Dedifferentiated amniotic fluid mesenchymal stem cell (primary cell): ENCODE measurements at regions not wholly inside any gene's neighbourhood (a gene's known extent, or its start where the extent isn't known, plus 50 kb on each side); places are given as distances from the start of the nearest gene placed in this dataset.

Source experiments
- DNase-seq: peaks from one replicate; pipeline ENCODE4 v3.0.0-alpha.2; 2016; ENCODE audit errors: extremely low spot score

DNA sequence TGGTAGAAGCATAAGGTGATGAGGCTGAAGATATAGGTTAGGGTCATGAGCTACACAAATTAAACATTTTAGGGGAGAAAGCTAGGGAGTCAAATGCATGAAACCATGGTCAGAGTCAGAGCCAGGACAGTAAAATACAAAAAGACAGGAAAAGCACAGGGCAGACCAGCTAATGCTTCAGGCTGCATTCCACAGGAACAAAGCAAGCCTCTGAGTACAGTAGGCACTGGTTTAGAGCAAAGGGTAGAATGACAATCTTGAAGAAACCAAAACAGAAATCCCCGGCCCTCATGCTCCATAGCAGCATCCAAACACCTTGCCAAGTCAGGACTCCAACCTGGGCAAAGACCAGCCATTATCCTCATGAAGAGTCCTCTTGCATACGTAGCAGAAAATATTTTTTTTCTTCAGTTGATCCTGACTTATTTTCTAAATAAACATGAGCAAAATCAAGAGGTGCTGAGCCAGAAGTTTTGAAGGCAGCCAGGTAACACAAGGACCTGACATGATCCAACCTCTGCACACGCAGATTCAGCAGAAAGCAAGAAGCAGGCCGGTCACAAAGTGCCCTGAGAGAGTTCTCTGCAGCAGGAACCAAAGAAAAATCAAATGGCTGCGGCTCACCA, 273.1 kb downstream of the TTLL7 start:
- DNase-seq = no peak

- no peak for DNase-seq
These were observed 280.6 kb downstream of the TTLL7 start for GRCh38 chr1:83718338-83718737.

DNA sequence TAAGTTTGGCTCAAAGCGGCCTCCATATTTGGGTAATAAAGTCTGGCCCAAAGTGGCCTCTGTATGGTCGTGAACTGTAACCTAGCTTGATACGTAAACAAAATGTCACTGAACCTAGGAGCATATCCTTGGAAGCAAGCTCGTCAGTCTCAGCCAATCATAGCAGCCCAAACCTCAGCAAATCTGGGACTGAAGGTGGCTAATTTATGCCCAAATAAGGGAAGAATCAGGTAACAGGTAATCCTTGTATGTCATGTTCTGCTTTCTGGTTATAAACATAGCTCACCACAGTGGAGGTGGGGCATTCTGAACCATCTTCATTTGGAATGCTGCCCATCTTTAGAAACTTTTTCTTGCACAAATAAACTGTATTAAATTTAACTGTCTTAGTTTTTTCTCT, 281.1 kb downstream of the TTLL7 start:
- DNase-seq = no peak

GRCh38 chr1:83716641-83717040, 282.3 kb downstream of the TTLL7 start:
- no peak for DNase-seq

DNA sequence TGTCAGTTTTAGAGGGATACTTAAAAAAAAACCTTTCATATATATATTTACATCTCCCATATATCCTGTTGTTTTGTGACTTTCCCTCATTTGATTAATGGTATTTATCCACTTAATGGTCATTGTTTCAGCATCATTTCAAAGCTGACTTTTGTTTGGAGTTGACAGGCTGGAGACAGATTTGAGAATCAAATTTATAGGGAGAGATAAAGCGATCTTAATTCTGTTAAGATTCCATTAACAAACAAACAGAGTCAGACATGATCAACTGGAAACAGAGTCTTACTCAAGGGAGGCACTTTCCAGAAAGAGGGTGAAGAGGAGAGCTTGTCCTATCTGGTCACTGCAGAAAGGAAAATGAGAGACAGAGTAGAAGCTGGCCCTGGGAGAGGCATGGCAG, 283.4 kb downstream of the TTLL7 start:
- no peak for DNase-seq

- no peak for DNase-seq
These were observed 289.3 kb downstream of the TTLL7 start for GRCh38 chr1:83709662-83710061.

- no peak for DNase-seq
These were observed 292.5 kb downstream of the TTLL7 start for GRCh38 chr1:83706354-83706938.

DNA sequence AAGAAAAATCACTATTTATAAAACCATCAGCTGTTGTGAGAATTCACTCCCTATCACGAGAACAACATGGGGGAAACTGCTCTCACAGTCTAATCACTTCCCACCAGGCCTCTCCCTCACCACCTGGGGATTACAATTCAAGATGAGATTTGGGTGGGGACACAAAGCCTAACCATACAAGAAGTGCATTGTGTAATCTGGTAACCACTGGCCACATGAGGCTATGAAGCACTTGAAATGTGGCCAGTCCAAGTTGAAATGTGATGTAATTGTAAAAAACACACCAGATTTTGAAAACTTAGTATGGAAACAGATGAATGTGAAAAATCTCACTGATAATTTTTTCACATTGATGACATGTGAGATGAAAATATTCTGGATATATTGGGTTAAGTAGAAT, 293.8 kb downstream of the TTLL7 start:
- no peak for DNase-seq

- no peak for DNase-seq
These were observed 294.6 kb downstream of the TTLL7 start for GRCh38 chr1:83704350-83704749.

GRCh38 chr1:83702356-83702755, 296.6 kb downstream of the TTLL7 start:
- DNase-seq = no peak

DNA sequence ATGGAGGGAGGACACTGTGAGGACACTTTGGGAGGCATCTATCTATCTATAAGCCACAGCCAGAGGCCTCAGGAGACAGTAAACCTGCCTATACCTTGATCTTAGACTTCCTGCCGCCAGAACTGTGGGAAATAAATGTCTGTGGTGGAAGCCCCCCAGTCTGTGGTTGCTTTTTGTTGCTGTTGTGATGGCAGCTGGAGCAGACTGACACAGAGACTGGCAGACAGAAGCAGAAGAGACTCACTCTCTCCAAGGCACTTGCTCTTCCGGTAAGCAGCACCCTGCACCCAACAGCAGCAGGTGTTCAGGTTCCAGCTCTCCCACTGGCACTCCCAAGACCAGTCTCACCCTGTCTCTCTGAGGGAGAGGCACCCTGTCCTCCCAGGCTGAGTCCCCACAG, 297.6 kb downstream of the TTLL7 start:
- DNase-seq = no peak

DNA sequence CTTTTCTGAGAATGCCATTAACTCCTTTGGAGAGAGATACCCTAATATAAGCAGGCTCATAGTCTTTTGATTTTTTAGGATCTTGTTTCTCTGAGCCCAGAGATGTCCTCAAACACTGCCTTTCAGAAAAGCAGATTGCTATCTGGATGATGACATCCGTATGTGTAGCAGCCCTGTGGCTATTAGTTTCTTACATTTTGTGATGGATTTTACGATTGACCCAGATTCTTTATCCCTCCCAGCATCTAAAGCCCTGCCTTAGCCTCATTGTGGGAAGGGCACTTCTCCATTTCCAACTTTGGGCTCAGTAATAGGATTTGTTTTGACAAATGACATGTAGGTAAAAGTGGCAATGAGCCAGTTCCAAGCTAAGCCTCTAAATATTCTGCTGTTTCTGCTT, 300.3 kb downstream of the TTLL7 start:
- no peak for DNase-seq

GRCh38 chr1:83697961-83698360, 301.0 kb downstream of the TTLL7 start:
- no peak for DNase-seq

DNA sequence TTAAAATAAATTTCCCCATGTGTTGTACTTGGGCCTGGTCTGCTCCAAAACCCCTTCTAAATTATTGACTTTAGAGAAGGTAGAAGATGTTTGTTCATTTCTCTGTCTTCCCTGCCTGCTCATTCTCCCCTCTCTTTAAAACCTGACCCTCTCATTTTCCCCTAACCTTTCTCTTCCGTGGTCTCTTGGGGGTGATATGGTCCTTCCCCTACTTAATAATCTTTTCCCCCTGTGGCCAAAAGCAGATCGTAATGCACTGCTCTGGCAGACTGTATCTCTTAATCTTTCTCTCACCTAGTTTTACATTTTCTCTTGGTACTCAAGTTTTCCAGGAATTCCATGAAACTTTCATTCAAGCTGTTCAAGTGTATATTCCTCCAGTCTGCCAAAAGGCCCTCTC, 301.7 kb downstream of the TTLL7 start:
- no peak for DNase-seq

DNA sequence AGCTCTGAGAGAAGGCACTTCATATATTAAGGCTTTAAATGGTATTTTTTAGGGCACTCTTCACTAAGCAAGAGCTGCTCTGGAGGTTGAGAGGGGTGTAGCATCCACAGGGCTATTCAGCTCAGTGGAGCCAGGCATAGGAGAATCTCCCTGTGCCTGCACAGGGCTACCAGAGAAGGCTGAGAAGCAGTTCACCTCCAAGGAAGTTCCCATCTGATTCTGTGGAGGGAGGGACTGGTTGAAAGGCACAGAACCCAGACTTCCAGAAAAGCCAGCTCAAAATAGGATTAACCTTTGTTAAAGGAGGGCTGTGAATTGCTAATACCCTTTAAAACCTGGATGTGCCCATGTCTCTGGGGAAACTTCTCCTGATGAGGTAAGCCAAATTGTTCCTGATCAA, 304.5 kb downstream of the TTLL7 start:
- DNase-seq = no peak

GRCh38 chr1:83693427-83694126, 305.4 kb downstream of the TTLL7 start:
- no peak for DNase-seq

DNA sequence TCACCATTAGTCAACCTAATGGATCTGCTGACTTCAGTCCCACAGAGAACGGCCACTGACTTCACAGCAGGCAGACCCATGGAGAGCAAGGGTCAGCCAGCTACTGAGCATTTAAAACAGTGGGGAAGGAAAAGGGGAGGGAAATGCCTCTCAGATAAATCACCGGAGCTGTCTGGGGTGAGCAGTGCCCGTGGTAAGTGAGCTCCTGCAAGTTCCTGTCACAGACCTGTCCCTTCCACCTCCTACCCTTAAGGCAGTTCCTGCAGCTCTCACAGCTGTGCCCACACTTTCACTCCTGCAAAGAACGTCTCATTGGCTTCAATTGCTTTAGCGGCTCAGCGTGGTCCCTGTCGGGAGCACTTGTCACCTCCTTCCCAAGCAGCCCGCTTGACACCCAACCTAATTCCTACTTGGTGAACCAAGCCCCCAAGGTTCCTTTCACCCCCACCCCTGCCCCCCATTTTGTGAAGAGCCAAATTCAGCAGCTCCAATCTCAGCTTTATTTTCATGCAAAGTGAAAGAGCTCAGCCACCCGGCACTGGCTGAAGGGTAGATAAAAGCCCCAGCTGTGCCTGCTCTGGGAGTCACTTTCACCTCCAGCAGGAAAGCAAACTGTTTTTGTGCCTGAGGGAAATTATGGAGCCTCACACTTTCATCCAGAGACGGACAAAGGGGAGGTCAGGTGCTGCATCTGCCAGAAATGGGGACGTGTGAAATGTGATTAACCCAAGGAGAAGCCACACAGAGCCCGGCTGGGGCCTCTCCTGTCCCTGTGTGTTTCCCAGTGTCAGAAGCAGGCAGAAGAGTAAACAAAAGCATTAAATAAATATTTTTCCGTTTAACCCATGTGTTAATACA, 306.2 kb downstream of the TTLL7 start:
- DNase-seq = no peak

DNA sequence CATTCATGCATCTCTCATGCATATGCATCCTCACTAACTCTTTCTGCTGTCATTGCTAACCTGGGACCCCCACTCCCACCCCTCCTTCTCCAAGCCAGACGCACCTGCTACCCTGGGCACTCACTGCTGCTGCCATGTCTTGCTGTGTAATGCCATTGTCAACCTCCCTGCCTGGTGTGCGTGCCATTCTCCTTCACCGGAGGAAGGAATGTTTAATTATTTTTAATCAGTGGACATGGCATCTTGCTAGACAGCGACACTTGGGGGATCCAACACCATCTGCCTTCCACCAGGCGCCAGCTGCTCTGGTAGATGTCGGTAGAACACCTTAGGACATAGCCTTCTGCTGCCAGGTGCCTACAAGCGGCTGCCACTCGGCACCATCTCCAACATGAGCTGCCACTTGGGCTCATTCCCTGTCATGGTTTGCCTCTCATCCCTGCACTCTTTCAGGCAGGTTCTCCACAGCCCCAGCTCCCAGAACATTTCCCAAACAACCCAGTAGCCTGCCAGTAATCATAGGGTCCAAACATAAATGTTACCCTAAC, 306.9 kb downstream of the TTLL7 start:
- no peak for DNase-seq

GRCh38 chr1:83689921-83690868, 308.7 kb downstream of the TTLL7 start:
- DNase-seq = no peak

GRCh38 chr1:83682132-83682531, 316.8 kb downstream of the TTLL7 start:
- DNase-seq = no peak

- DNase-seq = no peak
These were observed 322.8 kb downstream of the TTLL7 start for GRCh38 chr1:83676106-83676505.
